ENCODE measurements at regions not wholly inside any gene's neighbourhood (a gene's known extent, or its start where the extent isn't known, plus 50 kb on each side); places are given as distances from the start of the nearest gene placed in this dataset.

- Histone ChIP-seq H3K27me3 (peaks cover 0 to 6% (median 0%) of the 10 kb centered on the region in 4 donors), H3K4me1 (peaks cover 0 to 15% (median 9%) of the 10 kb centered on the region in 4 donors), H3K27ac (replicated peaks in 1 of 4) (no peak overlapping the region), H3K4me3 (no peak overlapping the region), H3K36me3 (no peaks in the 10 kb centered on the region), H3K9me3 (no peaks in the 10 kb centered on the region)
- DNase-seq (ENCODE audit: extremely low spot score), result no peak
- no peak for TF ChIP-seq EP300 (IDR thresholded peaks at IDR 0.05)
- no peak for TF ChIP-seq POLR2A (IDR thresholded peaks at IDR 0.05; ENCODE audit: low read depth)
- TF ChIP-seq POLR2AphosphoS5 (IDR thresholded peaks at IDR 0.05), result no peak
- TF ChIP-seq CTCF (IDR thresholded peaks at IDR 0.05), result no peak
- WGBS, result 93% methylated on average over 15 of the region's 15 CpGs
- intact Hi-C loops (cut with DNase I), result no loop called here
These were observed 171.9 kb upstream of the PMEPA1 start for GRCh38 chr20:57881466-57882385.

GRCh38 chr20:57880571-57880892 is 170.7 kb upstream of the PMEPA1 start:
- H3K9me3 ChIP-seq, result no peaks in the 10 kb centered on the region
- intact Hi-C loops (cut with DNase I), result no loop called here
- no peaks in the 10 kb centered on the region for H3K36me3 ChIP-seq
- TF ChIP-seq POLR2AphosphoS5 (IDR thresholded peaks at IDR 0.05), result no peak
- no peak for TF ChIP-seq CTCF (IDR thresholded peaks at IDR 0.05)
- no peak for TF ChIP-seq POLR2A (IDR thresholded peaks at IDR 0.05; ENCODE audit: low read depth)
- TF ChIP-seq EP300 (IDR thresholded peaks at IDR 0.05), result no peak
- DNase-seq (ENCODE audit: extremely low spot score), result no peak
- H3K4me3 ChIP-seq, result no peak overlapping the region
- peaks cover 0 to 6% (median 0%) of the 10 kb centered on the region in 4 donors for H3K27me3 ChIP-seq
- peaks cover 0 to 15% (median 9%) of the 10 kb centered on the region in 4 donors for H3K4me1 ChIP-seq
- peak overlapping the region in 3 of 4 donors; percentile 21 to 52 (median 35) for H3K27ac ChIP-seq (replicated peaks in 1 of 4)

DNA sequence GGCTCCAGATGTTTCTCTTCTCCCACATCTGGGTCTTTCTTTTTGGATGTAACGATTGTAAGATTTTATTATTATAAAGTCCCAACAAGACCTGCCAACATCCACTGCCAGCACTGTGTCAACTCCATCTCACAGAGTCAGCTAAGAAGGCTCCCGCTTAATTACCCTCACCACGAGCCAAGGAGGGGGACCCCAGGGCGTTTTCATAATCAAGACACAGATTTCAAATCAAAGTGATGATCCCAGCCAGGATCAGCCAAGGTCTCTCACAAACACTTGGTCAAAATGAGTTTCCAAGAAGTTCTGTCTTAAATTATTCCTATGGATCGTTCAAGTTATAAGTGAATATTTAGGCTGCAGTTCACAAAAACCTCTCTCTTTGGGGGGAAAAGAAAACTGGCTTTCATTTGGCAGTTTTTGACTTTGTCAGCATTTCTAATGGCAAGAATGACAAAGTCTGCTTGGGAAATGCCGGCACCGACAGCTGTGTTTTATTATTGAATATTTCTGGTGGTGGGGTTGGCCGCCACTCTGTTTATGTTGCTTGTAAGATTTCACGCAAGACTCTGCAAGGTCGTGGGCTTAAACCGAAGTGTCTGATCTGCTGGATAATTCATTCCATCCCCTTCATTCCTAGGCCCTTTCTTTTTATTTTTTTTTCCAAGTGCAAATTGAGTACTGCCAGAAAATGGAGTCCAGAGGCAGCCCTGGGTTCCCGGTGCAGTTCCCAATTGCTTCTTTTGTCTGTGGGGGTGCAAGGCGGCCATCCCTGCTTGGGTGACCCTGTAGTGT is 170.2 kb upstream of the PMEPA1 start:
- no peaks in the 10 kb centered on the region for H3K9me3 ChIP-seq
- intact Hi-C loops (cut with DNase I), result no loop called here
- no peaks in the 10 kb centered on the region for H3K36me3 ChIP-seq
- peaks cover 0 to 15% (median 9%) of the 10 kb centered on the region in 4 donors for H3K4me1 ChIP-seq
- H3K4me3 ChIP-seq, result peak overlapping the region in 1 of 4 donors; percentile 14
- peaks cover 0 to 6% (median 0%) of the 10 kb centered on the region in 4 donors for H3K27me3 ChIP-seq
- no peak for TF ChIP-seq POLR2AphosphoS5 (IDR thresholded peaks at IDR 0.05)
- no peak for TF ChIP-seq EP300 (IDR thresholded peaks at IDR 0.05)
- TF ChIP-seq POLR2A (IDR thresholded peaks at IDR 0.05; ENCODE audit: low read depth), result no peak
- TF ChIP-seq CTCF (IDR thresholded peaks at IDR 0.05), result no peak
- DNase-seq (ENCODE audit: extremely low spot score), result no peak
- H3K27ac ChIP-seq (replicated peaks in 1 of 4), result peak overlapping the region; percentile 14 to 52 (median 28)
- WGBS, result 41% methylated on average over 13 of the region's 13 CpGs

DNA sequence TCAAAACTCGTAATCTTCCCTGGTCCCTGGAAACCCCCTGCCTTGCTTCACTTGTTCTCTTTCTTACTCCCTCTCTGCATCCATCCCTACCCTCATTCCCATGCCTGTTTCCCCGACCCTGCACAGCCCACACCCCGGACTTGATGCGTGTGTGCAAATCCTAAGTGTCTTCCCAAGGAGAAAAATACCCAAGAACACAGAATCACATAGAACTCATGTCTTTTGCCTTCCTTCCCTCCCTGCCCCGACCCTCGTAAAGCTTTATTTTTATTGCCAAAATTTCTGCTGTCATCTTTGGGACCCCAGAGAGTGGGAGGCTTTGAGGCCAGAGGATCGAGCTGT is 169.6 kb upstream of the PMEPA1 start:
- Histone ChIP-seq H3K4me1 (peaks cover 0 to 15% (median 9%) of the 10 kb centered on the region in 4 donors), H3K4me3 (no peak overlapping the region), H3K36me3 (no peaks in the 10 kb centered on the region), H3K27ac (replicated peaks in 1 of 4) (peak overlapping the region in 3 of 4 donors; percentile 14 to 35 (median 21)), H3K9me3 (no peaks in the 10 kb centered on the region), H3K27me3 (peaks cover 0 to 6% (median 0%) of the 10 kb centered on the region in 4 donors)
- TF ChIP-seq EP300 (IDR thresholded peaks at IDR 0.05) (no peak), POLR2AphosphoS5 (IDR thresholded peaks at IDR 0.05) (no peak), CTCF (IDR thresholded peaks at IDR 0.05) (no peak), POLR2A (IDR thresholded peaks at IDR 0.05; ENCODE audit: low read depth) (no peak)
- DNase-seq (ENCODE audit: extremely low spot score), result no peak
- WGBS, result 50% methylated on average over 7 of the region's 7 CpGs
- intact Hi-C loops (cut with DNase I), result no loop called here
